IMR-90 (cell line): ENCODE measurements at regions not wholly inside any gene's neighbourhood (a gene's known extent, or its start where the extent isn't known, plus 50 kb on each side); places are given as distances from the start of the nearest gene placed in this dataset.

Experiments used
- ATAC-seq: fragments of 200-7000 bp; cut with Tn5 transposase; 2 replicates; pipeline ENCODE4 v1.9.1; 2020; ENCODE audit warnings: low read depth, mild to moderate bottlenecking, moderate library complexity
- BruUV-seq: library from RNA; stranded (reverse); fragments of 400-500 nt; replicated peaks from 2 replicates; lab custom pipeline; 2021; lab: Mats Ljungman, UMichigan
- CTCF ChIA-PET: fragments of 300-600 bp; formaldehyde crosslinking; extraction: SDS; loops from one replicate; lab custom pipeline; 2021; ENCODE audit warnings: antibody characterized with exemption; lab: Yijun Ruan, JAX
- POLR2A ChIA-PET: fragments of 300-600 bp; sonication (Branson Sonifier 250); formaldehyde crosslinking; loops from one replicate; lab custom pipeline; 2022; ENCODE audit warnings: antibody characterized with exemption; ENCODE audit not compliant: unreplicated experiment; lab: Charles Lee
- DNase-seq: peaks from one replicate; pipeline ENCODE4 v3.0.0; 2013
- H2AFZ ChIP-seq: replicated peaks from 2 replicates; pipeline ENCODE3; 2013; ENCODE audit warnings: low read length, mild to moderate bottlenecking; ENCODE audit not compliant: poor library complexity
- H2AK5ac ChIP-seq: 2 replicates; pipeline ENCODE4 v1.6.1; 2013; ENCODE audit warnings: low read depth, low read length, inconsistent platforms
- H2AK9ac ChIP-seq: replicated peaks from 2 replicates; pipeline ENCODE3; 2013; ENCODE audit warnings: mild to moderate bottlenecking, low read depth, low read length, moderate library complexity; ENCODE audit not compliant: poor library complexity
- H2BK120ac ChIP-seq: 2 replicates; pipeline ENCODE4 v1.6.1; 2013; ENCODE audit warnings: low read depth, low read length, inconsistent platforms
- H2BK15ac ChIP-seq: 3 replicates; pipeline ENCODE4 v1.6.1; 2013; ENCODE audit warnings: low read depth, low read length, inconsistent platforms
- H2BK20ac ChIP-seq: 2 replicates; pipeline ENCODE4 v1.6.1; 2013; ENCODE audit warnings: low read depth, mild to moderate bottlenecking, inconsistent platforms, low read length, moderate library complexity
- H2BK5ac ChIP-seq: 2 replicates; pipeline ENCODE4 v1.6.1; 2013; ENCODE audit warnings: mild to moderate bottlenecking, low read depth, low read length, inconsistent platforms; ENCODE audit not compliant: poor library complexity, severe bottlenecking
- H3K14ac ChIP-seq: replicated peaks from 2 replicates; pipeline ENCODE4 v1.6.1; 2013; ENCODE audit warnings: low read depth, low read length, inconsistent platforms
- H3K18ac ChIP-seq: 2 replicates; pipeline ENCODE4 v1.6.1; 2013; ENCODE audit warnings: low read depth, low read length, control low read depth
- H3K23ac ChIP-seq: 2 replicates; pipeline ENCODE4 v1.6.1; 2013; ENCODE audit warnings: low read depth, low read length, inconsistent platforms
- H3K27ac ChIP-seq: 2 replicates; pipeline ENCODE4 v1.5.1; 2013; ENCODE audit warnings: mild to moderate bottlenecking, control low read depth, low read length; ENCODE audit not compliant: insufficient read depth
- H3K27me3 ChIP-seq: 2 replicates; pipeline ENCODE4 v1.6.1; 2013; ENCODE audit warnings: low read length; ENCODE audit not compliant: control insufficient read depth, insufficient read depth
- H3K36me3 ChIP-seq: 2 replicates; pipeline ENCODE4 v1.6.1; 2013; ENCODE audit warnings: low read length, mixed read lengths; ENCODE audit not compliant: control insufficient read depth, insufficient read depth
- H3K4ac ChIP-seq: 2 replicates; pipeline ENCODE4 v1.6.1; 2013; ENCODE audit warnings: low read depth, low read length, inconsistent platforms
- H3K4me1 ChIP-seq: 2 replicates; pipeline ENCODE4 v1.6.1; 2013; ENCODE audit warnings: low read length, mixed read lengths; ENCODE audit not compliant: control insufficient read depth, insufficient read depth
- H3K4me2 ChIP-seq: 2 replicates; pipeline ENCODE4 v1.6.1; 2013; ENCODE audit warnings: low read depth, mild to moderate bottlenecking, control low read depth, low read length, moderate library complexity
- H3K4me3 ChIP-seq: 2 replicates; pipeline ENCODE4 v1.5.1; 2013; ENCODE audit warnings: low read depth, mild to moderate bottlenecking, control low read depth, low read length, moderate library complexity; ENCODE audit not compliant: insufficient read depth
- H3K56ac ChIP-seq: 2 replicates; pipeline ENCODE4 v1.6.1; 2013; ENCODE audit warnings: low read length, inconsistent platforms; ENCODE audit not compliant: insufficient read depth; ENCODE audit errors: extremely low read depth
- H3K79me1 ChIP-seq, 2 experiments: 2 replicates each; pipeline ENCODE4 v1.6.1; 2013; ENCODE audit warnings: low read length in 2 of 2, inconsistent platforms in 1 of 2, low read depth in 1 of 2
- H3K9ac ChIP-seq: 2 replicates; pipeline ENCODE4 v1.6.1; 2013; ENCODE audit warnings: low read depth, low read length, control low read depth
- H3K9me1 ChIP-seq: 2 replicates; pipeline ENCODE4 v1.6.1; 2013; ENCODE audit warnings: low read length, inconsistent platforms; ENCODE audit not compliant: insufficient read depth
- H3K9me3 ChIP-seq: 2 replicates; pipeline ENCODE4 v1.6.1; 2013; ENCODE audit warnings: low read length; ENCODE audit not compliant: control insufficient read depth, insufficient read depth
- H4K20me1 ChIP-seq: 2 replicates; pipeline ENCODE4 v1.6.1; 2013; ENCODE audit warnings: low read length, inconsistent platforms; ENCODE audit not compliant: insufficient read depth
- H4K5ac ChIP-seq: 2 replicates; pipeline ENCODE4 v1.6.1; 2013; ENCODE audit warnings: mild to moderate bottlenecking, low read depth, low read length, control low read depth
- H4K8ac ChIP-seq, 2 experiments: 2 replicates each; pipeline ENCODE4 v1.6.1; 2013; ENCODE audit warnings: low read depth in 2 of 2, low read length in 2 of 2, control low read depth in 1 of 2, inconsistent platforms in 1 of 2
- H4K91ac ChIP-seq: 2 replicates; pipeline ENCODE4 v1.6.1; 2013; ENCODE audit warnings: low read depth, low read length, inconsistent platforms; ENCODE audit not compliant: insufficient read depth
- BHLHE40 ChIP-seq: fragments of 150-350 bp; IDR thresholded peaks from 2 replicates; pipeline ENCODE4 v1.6.1; 2016; ENCODE audit warnings: mild to moderate bottlenecking, low read depth, low read length
- CEBPB ChIP-seq: IDR thresholded peaks from 2 replicates; pipeline ENCODE4 v1.6.1; 2012; ENCODE audit warnings: low read depth, low read length, improper control_type of control experiment
- CHD1 ChIP-seq: IDR thresholded peaks from 2 replicates; pipeline ENCODE4 v1.6.1; 2012; ENCODE audit warnings: low read depth, low read length, improper control_type of control experiment
- FOS ChIP-seq: fragments of 150-350 bp; IDR thresholded peaks from 2 replicates; pipeline ENCODE4 v1.6.1; 2016; ENCODE audit warnings: low read depth, low read length
- MAFK ChIP-seq: IDR thresholded peaks from 2 replicates; pipeline ENCODE4 v1.6.1; 2012; ENCODE audit warnings: low read depth, low read length, improper control_type of control experiment
- MAZ ChIP-seq: IDR thresholded peaks from 2 replicates; pipeline ENCODE4 v1.6.1; 2012; ENCODE audit warnings: low read depth, mild to moderate bottlenecking, low read length, improper control_type of control experiment, moderate library complexity, borderline replicate concordance
- MXI1 ChIP-seq: IDR thresholded peaks from 2 replicates; pipeline ENCODE4 v1.6.1; 2012; ENCODE audit warnings: low read depth, mild to moderate bottlenecking, low read length, moderate library complexity, borderline replicate concordance
- NFE2L2 ChIP-seq: fragments of 150-350 bp; IDR thresholded peaks from 2 replicates; pipeline ENCODE4 v1.6.1; 2016; ENCODE audit warnings: low read depth, mild to moderate bottlenecking, low read length
- POLR2A ChIP-seq: IDR thresholded peaks from 2 replicates; pipeline ENCODE4 v1.6.1; 2012; ENCODE audit warnings: mild to moderate bottlenecking, low read depth, low read length
- RAD21 ChIP-seq: IDR thresholded peaks from 2 replicates; pipeline ENCODE4 v1.6.1; 2012; ENCODE audit warnings: low read length, improper control_type of control experiment
- RCOR1 ChIP-seq: IDR thresholded peaks from 2 replicates; pipeline ENCODE4 v1.6.1; 2012; ENCODE audit warnings: mild to moderate bottlenecking, low read length, improper control_type of control experiment; ENCODE audit not compliant: insufficient replicate concordance
- RFX5 ChIP-seq: IDR thresholded peaks from 2 replicates; pipeline ENCODE4 v1.8.0; 2012; ENCODE audit warnings: low read depth, mild to moderate bottlenecking, low read length, moderate library complexity
- SMC3 ChIP-seq: fragments of 150-350 bp; IDR thresholded peaks from 2 replicates; pipeline ENCODE4 v1.6.1; 2016; ENCODE audit warnings: low read depth, mild to moderate bottlenecking, antibody characterized with exemption, low read length, moderate library complexity
- WGBS, 2 experiments: methylation state at CpG; one replicate each; pipeline versions ENCODE4 v1.1.5 to v1.1.7; 2013; ENCODE audit warnings: missing lambda C conversion rate in 2 of 2; ENCODE audit not compliant: insufficient read length in 1 of 2; ENCODE audit errors: extremely low coverage in 2 of 2; 5-methylcytosine and 5-hydroxymethylcytosine counted together
- dilution Hi-C: fragments of 300-500 bp; cut with HindIII; formaldehyde crosslinking; loops from one replicate; pipeline ENCODE4 v1.14.3; 2018; ENCODE audit warnings: low sequenced_read_pairs; ENCODE audit not compliant: unreplicated experiment
- in situ Hi-C: fragments of 300-500 bp; cut with MboI; formaldehyde crosslinking; loops from 3 replicates; pipeline ENCODE4 v1.14.3; 2019; ENCODE audit warnings: low sequenced_read_pairs, inconsistent platforms, mixed read lengths
- intact Hi-C: fragments of 100-400 bp; cut with micrococcal nuclease; formaldehyde crosslinking; loops from 2 replicates; pipeline ENCODE4 v1.10.0; 2022
- TF ChIP-seq, protein P1 (sequence below): fragments of 150-350 bp; IDR thresholded peaks from 2 replicates; pipeline ENCODE4 v1.6.1; 2016; ENCODE audit warnings: low read depth, mild to moderate bottlenecking, low read length, moderate library complexity, borderline replicate concordance
- TF ChIP-seq, protein P2 (sequence below): fragments of 150-350 bp; IDR thresholded peaks from 2 replicates; pipeline ENCODE4 v1.6.1; 2017; ENCODE audit warnings: mild to moderate bottlenecking, antibody characterized with exemption, low read length, low read depth
- TF ChIP-seq, protein P3 (sequence below): conservative IDR thresholded peaks from 2 replicates; pipeline ENCODE4 v1.5.1; 2012; ENCODE audit warnings: mild to moderate bottlenecking, low read depth, low read length, improper control_type of control experiment

DNA sequence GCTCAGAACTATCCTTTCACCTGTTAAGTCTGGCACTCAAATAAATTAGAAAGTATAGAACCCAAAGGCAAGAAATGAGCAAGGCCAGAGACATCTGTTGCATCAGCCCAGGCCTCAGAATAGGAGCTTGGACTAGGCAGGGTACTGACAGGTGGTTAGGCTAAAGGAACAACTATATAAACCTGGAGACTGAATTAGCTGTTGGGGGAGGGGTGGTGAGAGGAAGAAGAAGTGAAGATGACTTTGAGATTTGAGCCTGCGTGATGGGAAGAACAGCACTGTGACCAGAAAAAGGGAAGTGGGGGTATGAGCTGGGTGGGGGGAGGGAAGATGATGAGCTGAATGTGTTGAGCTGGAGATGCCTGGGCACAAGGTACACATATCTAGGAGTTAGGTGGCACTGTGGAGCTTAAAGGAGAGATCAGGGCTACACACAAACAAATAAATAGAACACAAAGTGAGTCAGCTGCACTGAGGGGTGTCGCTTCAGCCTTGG is 244.7 kb downstream of the PTEN start:
- peak overlapping the region; percentile 63; the same call in 1 of the 2 replicates for H3K14ac ChIP-seq
- no peaks in the 10 kb centered on the region for H3K36me3 ChIP-seq
- POLR2A ChIA-PET = no interaction called here
- H3K18ac ChIP-seq = no peak overlapping the region
- H4K20me1 ChIP-seq = no peaks in the 10 kb centered on the region
- peak overlapping the region; percentile 78 for H2AK5ac ChIP-seq
- H4K5ac ChIP-seq = no peak overlapping the region
- CTCF ChIA-PET = interaction anchor here (0.6 kb wide), 1 partner anchor 29 kb away, joined by 3 read pairs; no protein-coding TSS in a partner anchor
- in situ Hi-C loops = no loop called here
- 0 out of 4 replicates have a peak overlapping the region, but pooled peaks of 1 of the 2 experiments have one; percentile 9 for H4K8ac ChIP-seq
- no peak overlapping the region for H3K56ac ChIP-seq
- peak overlapping the region; percentile 10; the same call in 1 of the 2 replicates for H2BK20ac ChIP-seq
- peaks cover 7% of the 10 kb centered on the region for H3K9me1 ChIP-seq
- no peak overlapping the region for H3K4me3 ChIP-seq
- H3K4me2 ChIP-seq = no peak overlapping the region
- no peak overlapping the region for H3K27ac ChIP-seq
- H2BK5ac ChIP-seq = no peak overlapping the region
- H2BK120ac ChIP-seq = no peak overlapping the region
- H3K27me3 ChIP-seq = no peaks in the 10 kb centered on the region
- H3K4ac ChIP-seq = 0 out of 2 replicates have a peak overlapping the region, but pooled peaks have one; percentile 9
- no peak overlapping the region for H3K9ac ChIP-seq
- DNase-seq (no peak), ATAC-seq (no peak)
- no peak overlapping the region for H3K23ac ChIP-seq
- TF ChIP-seq RAD21 = no peak
- TF ChIP-seq NFE2L2 = no peak
- TF ChIP-seq CEBPB = no peak
- TF ChIP-seq RFX5 = no peak
- TF ChIP-seq SMC3 = no peak
- TF ChIP-seq RCOR1 = no peak
- TF ChIP-seq FOS = no peak
- TF ChIP-seq, protein P1, sequence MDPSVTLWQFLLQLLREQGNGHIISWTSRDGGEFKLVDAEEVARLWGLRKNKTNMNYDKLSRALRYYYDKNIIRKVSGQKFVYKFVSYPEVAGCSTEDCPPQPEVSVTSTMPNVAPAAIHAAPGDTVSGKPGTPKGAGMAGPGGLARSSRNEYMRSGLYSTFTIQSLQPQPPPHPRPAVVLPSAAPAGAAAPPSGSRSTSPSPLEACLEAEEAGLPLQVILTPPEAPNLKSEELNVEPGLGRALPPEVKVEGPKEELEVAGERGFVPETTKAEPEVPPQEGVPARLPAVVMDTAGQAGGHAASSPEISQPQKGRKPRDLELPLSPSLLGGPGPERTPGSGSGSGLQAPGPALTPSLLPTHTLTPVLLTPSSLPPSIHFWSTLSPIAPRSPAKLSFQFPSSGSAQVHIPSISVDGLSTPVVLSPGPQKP = no peak
- no peak for TF ChIP-seq MAZ
- TF ChIP-seq, protein P2, sequence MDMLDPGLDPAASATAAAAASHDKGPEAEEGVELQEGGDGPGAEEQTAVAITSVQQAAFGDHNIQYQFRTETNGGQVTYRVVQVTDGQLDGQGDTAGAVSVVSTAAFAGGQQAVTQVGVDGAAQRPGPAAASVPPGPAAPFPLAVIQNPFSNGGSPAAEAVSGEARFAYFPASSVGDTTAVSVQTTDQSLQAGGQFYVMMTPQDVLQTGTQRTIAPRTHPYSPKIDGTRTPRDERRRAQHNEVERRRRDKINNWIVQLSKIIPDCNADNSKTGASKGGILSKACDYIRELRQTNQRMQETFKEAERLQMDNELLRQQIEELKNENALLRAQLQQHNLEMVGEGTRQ = no peak
- TF ChIP-seq CHD1 = no peak
- TF ChIP-seq POLR2A = no peak
- TF ChIP-seq, protein P3, sequence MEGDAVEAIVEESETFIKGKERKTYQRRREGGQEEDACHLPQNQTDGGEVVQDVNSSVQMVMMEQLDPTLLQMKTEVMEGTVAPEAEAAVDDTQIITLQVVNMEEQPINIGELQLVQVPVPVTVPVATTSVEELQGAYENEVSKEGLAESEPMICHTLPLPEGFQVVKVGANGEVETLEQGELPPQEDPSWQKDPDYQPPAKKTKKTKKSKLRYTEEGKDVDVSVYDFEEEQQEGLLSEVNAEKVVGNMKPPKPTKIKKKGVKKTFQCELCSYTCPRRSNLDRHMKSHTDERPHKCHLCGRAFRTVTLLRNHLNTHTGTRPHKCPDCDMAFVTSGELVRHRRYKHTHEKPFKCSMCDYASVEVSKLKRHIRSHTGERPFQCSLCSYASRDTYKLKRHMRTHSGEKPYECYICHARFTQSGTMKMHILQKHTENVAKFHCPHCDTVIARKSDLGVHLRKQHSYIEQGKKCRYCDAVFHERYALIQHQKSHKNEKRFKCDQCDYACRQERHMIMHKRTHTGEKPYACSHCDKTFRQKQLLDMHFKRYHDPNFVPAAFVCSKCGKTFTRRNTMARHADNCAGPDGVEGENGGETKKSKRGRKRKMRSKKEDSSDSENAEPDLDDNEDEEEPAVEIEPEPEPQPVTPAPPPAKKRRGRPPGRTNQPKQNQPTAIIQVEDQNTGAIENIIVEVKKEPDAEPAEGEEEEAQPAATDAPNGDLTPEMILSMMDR = no peak
- TF ChIP-seq MAFK = no peak
- no peak for TF ChIP-seq MXI1
- no peak for TF ChIP-seq BHLHE40
- dilution Hi-C loops = no loop called here
- no peak overlapping the region for H2AK9ac ChIP-seq
- no peak overlapping the region; the same call in 1 of the 2 replicates for H4K91ac ChIP-seq
- peaks cover 5% of the 10 kb centered on the region for H3K4me1 ChIP-seq
- no TSS peak for BruUV-seq
- H3K9me3 ChIP-seq = no peaks in the 10 kb centered on the region
- intact Hi-C loops = no loop called here
- no peak overlapping the region; the same call in 2 of the 3 replicates for H2BK15ac ChIP-seq
- H2AFZ ChIP-seq = no peak overlapping the region
- WGBS, 2 experiments = no CpG with 5 or more reads among the region's 2 CpGs
- H3K79me1 ChIP-seq = no peaks in the 10 kb centered on the region
